ENCODE measurements at regions not wholly inside any gene's neighbourhood (a gene's known extent, or its start where the extent isn't known, plus 50 kb on each side); places are given as distances from the start of the nearest gene placed in this dataset.

DNA sequence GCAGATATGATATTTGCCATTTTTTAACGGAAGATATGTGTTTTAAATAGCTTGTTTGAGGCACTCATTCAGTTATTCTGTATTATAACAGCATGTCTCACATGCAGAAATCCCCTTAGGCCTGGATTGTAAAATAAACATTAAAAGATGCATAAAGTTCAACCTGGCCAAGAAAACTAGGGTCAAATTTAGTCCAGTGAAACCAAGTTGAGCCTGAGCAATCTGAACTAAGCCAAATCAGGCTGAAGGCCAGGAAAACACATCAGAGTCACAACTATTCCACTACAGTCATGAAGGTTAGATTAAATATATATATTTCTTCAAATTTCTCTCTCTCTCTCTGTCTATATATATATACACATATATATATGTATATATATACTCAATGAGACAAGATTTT lies 504.8 kb downstream of the SLITRK1 start:
- TF ChIP-seq NFRKB (IDR thresholded peaks at IDR 0.05) (no peak), PKNOX1 (IDR thresholded peaks at IDR 0.05) (no peak), TARDBP (IDR thresholded peaks at IDR 0.05) (no peak), BHLHE40 (IDR thresholded peaks at IDR 0.05; ENCODE audit: borderline replicate concordance) (no peak), ELF4 (IDR thresholded peaks at IDR 0.05) (no peak), SP1 (IDR thresholded peaks at IDR 0.05) (no peak), ZNF384 (IDR thresholded peaks at IDR 0.05) (no peak), ARNT (IDR thresholded peaks at IDR 0.05) (no peak), FOXA1 (IDR thresholded peaks at IDR 0.05) (no peak), FOXK2 (IDR thresholded peaks at IDR 0.05) (no peak), CTBP1 (IDR thresholded peaks at IDR 0.05; ENCODE audit: borderline replicate concordance) (no peak), SUZ12 (IDR thresholded peaks at IDR 0.05) (no peak), HDGF (IDR thresholded peaks at IDR 0.05; ENCODE audit: borderline replicate concordance) (no peak), FOXM1 (IDR thresholded peaks at IDR 0.05; ENCODE audit: borderline replicate concordance) (no peak)
